ENCODE measurements at regions not wholly inside any gene's neighbourhood (a gene's known extent, or its start where the extent isn't known, plus 50 kb on each side); places are given as distances from the start of the nearest gene placed in this dataset.

DNA sequence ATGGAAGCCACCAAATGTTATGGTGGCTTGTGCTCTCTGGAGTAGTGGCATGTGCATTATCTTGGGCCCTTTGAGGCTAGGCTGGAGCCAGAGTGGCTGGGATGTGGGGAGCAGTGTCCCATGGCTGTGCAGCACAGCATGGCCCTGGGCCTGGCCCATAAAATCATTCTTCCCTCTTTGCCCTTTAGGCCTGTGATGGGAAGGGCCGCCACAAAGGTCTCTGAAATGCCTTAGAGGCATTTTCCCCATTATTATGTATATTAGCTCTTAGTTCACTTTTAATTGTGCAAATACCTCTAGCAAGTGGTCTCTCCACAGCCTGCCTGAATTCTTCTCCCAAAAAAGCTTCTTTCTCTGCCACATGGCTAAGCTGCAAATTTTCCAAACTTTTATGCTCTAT, 297.3 kb upstream of the IRAK1BP1 start:
- Histone ChIP-seq H3K9ac (ENCODE audit: low read depth, low read length) (no peak overlapping the region), H3K9me3 (ENCODE audit: insufficient read depth, low read length, severe bottlenecking) (no peaks in the 10 kb centered on the region), H3K79me2 (ENCODE audit: insufficient read depth, low read length) (no peaks in the 10 kb centered on the region), H3K4me2 (ENCODE audit: insufficient read depth, low read length) (no peak overlapping the region), H4K20me1 (ENCODE audit: insufficient read depth, low read length) (no peaks in the 10 kb centered on the region), H3K27me3 (ENCODE audit: insufficient read depth, low read length, poor library complexity) (no peaks in the 10 kb centered on the region), H3K4me3 (ENCODE audit: low read depth in 1 of 2, low read length in 2 of 2) (no peak overlapping the region), H2AFZ (ENCODE audit: low read depth, low read length) (no peak overlapping the region), H3K4me1 (ENCODE audit: insufficient read depth, low read length) (no peaks in the 10 kb centered on the region), H3K36me3 (ENCODE audit: insufficient read depth, low read length) (no peaks in the 10 kb centered on the region), H3K27ac (ENCODE audit: low read length) (no peak overlapping the region)
- DNase-seq (no peak), ATAC-seq (ENCODE audit: insufficient read depth, low read depth) (no peak)
- TF ChIP-seq EZH2 (IDR thresholded peaks at IDR 0.05; ENCODE audit: borderline replicate concordance, low read depth, low read length, severe bottlenecking) (no peak), CTCF (IDR thresholded peaks at IDR 0.05; ENCODE audit: borderline replicate concordance, extremely low read depth, low read length, poor library complexity, severe bottlenecking) (no peak)

GRCh38 chr6:78577585-78577984, 289.8 kb upstream of the IRAK1BP1 start:
- ATAC-seq (ENCODE audit: insufficient read depth, low read depth): no peak
- no peak for DNase-seq
- H3K4me3 ChIP-seq (ENCODE audit: low read depth in 1 of 2, low read length in 2 of 2): no peak overlapping the region
- no peak overlapping the region for H3K27ac ChIP-seq (ENCODE audit: low read length)
- no peaks in the 10 kb centered on the region for H3K9me3 ChIP-seq (ENCODE audit: insufficient read depth, low read length, severe bottlenecking)
- H3K79me2 ChIP-seq (ENCODE audit: insufficient read depth, low read length): no peaks in the 10 kb centered on the region
- H3K4me2 ChIP-seq (ENCODE audit: insufficient read depth, low read length): no peak overlapping the region
- TF ChIP-seq CTCF (IDR thresholded peaks at IDR 0.05; ENCODE audit: borderline replicate concordance, extremely low read depth, low read length, poor library complexity, severe bottlenecking): no peak
- no peak for TF ChIP-seq EZH2 (IDR thresholded peaks at IDR 0.05; ENCODE audit: borderline replicate concordance, low read depth, low read length, severe bottlenecking)
- no peak overlapping the region for H2AFZ ChIP-seq (ENCODE audit: low read depth, low read length)
- H3K4me1 ChIP-seq (ENCODE audit: insufficient read depth, low read length): no peaks in the 10 kb centered on the region
- H3K9ac ChIP-seq (ENCODE audit: low read depth, low read length): no peak overlapping the region
- H3K27me3 ChIP-seq (ENCODE audit: insufficient read depth, low read length, poor library complexity): no peaks in the 10 kb centered on the region
- no peaks in the 10 kb centered on the region for H3K36me3 ChIP-seq (ENCODE audit: insufficient read depth, low read length)
- no peaks in the 10 kb centered on the region for H4K20me1 ChIP-seq (ENCODE audit: insufficient read depth, low read length)

- Histone ChIP-seq H3K9ac (ENCODE audit: low read depth, low read length) (no peak overlapping the region), H3K79me2 (ENCODE audit: insufficient read depth, low read length) (no peaks in the 10 kb centered on the region), H3K36me3 (ENCODE audit: insufficient read depth, low read length) (no peaks in the 10 kb centered on the region), H3K4me1 (ENCODE audit: insufficient read depth, low read length) (no peaks in the 10 kb centered on the region), H3K4me2 (ENCODE audit: insufficient read depth, low read length) (no peak overlapping the region), H2AFZ (ENCODE audit: low read depth, low read length) (no peak overlapping the region), H3K27me3 (ENCODE audit: insufficient read depth, low read length, poor library complexity) (no peaks in the 10 kb centered on the region), H4K20me1 (ENCODE audit: insufficient read depth, low read length) (no peaks in the 10 kb centered on the region), H3K4me3 (ENCODE audit: low read depth in 1 of 2, low read length in 2 of 2) (no peak overlapping the region), H3K27ac (ENCODE audit: low read length) (no peak overlapping the region), H3K9me3 (ENCODE audit: insufficient read depth, low read length, severe bottlenecking) (no peaks in the 10 kb centered on the region)
- DNase-seq: no peak
- ATAC-seq (ENCODE audit: insufficient read depth, low read depth): no peak
- TF ChIP-seq CTCF (IDR thresholded peaks at IDR 0.05; ENCODE audit: borderline replicate concordance, extremely low read depth, low read length, poor library complexity, severe bottlenecking): no peak
- TF ChIP-seq EZH2 (IDR thresholded peaks at IDR 0.05; ENCODE audit: borderline replicate concordance, low read depth, low read length, severe bottlenecking): no peak
Observed at GRCh38 chr6:78578430-78578829, 288.9 kb upstream of the IRAK1BP1 start.

DNA sequence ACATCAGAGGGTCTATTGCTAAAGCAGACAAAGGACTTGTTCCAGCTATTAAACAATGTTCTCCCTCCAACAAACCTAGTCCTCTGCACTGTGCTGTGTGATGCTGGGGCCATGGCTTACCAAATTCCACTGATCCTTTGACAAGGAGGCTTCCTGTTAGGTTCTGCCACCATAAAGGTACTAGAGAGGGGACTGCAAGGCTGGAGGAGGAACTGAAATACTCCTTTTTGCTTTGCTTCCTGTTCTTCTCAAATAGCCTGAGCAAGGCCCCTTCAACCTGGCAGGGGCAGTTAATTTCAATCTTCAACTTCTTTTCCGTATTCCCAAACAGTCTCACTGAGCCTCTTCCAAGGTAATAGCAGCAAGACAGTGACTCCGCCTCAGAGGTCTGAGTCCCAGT, 286.4 kb upstream of the IRAK1BP1 start:
- no peak overlapping the region for H2AFZ ChIP-seq (ENCODE audit: low read depth, low read length)
- no peaks in the 10 kb centered on the region for H3K79me2 ChIP-seq (ENCODE audit: insufficient read depth, low read length)
- H3K4me1 ChIP-seq (ENCODE audit: insufficient read depth, low read length): no peaks in the 10 kb centered on the region
- no peaks in the 10 kb centered on the region for H4K20me1 ChIP-seq (ENCODE audit: insufficient read depth, low read length)
- no peaks in the 10 kb centered on the region for H3K9me3 ChIP-seq (ENCODE audit: insufficient read depth, low read length, severe bottlenecking)
- no peak overlapping the region for H3K27ac ChIP-seq (ENCODE audit: low read length)
- no peak overlapping the region for H3K4me3 ChIP-seq (ENCODE audit: low read depth in 1 of 2, low read length in 2 of 2)
- no peaks in the 10 kb centered on the region for H3K27me3 ChIP-seq (ENCODE audit: insufficient read depth, low read length, poor library complexity)
- no peak for TF ChIP-seq EZH2 (IDR thresholded peaks at IDR 0.05; ENCODE audit: borderline replicate concordance, low read depth, low read length, severe bottlenecking)
- TF ChIP-seq CTCF (IDR thresholded peaks at IDR 0.05; ENCODE audit: borderline replicate concordance, extremely low read depth, low read length, poor library complexity, severe bottlenecking): no peak
- no peak overlapping the region for H3K4me2 ChIP-seq (ENCODE audit: insufficient read depth, low read length)
- H3K36me3 ChIP-seq (ENCODE audit: insufficient read depth, low read length): no peaks in the 10 kb centered on the region
- ATAC-seq (ENCODE audit: insufficient read depth, low read depth) (no peak), DNase-seq (no peak)
- no peak overlapping the region for H3K9ac ChIP-seq (ENCODE audit: low read depth, low read length)

Measured in DND-41 (cell line).